K562 (cell line): ENCODE measurements at regions not wholly inside any gene's neighbourhood (a gene's known extent, or its start where the extent isn't known, plus 50 kb on each side); places are given as distances from the start of the nearest gene placed in this dataset.

Source experiments
- ATAC-seq: fragments of 200-7000 bp; cut with Tn5 transposase; 3 replicates; pipeline ENCODE4 v1.9.1; 2020; ENCODE audit warnings: moderate library complexity
- BruUV-seq: library from RNA; stranded (reverse); fragments of 400-500 nt; replicated peaks from 2 replicates; lab custom pipeline; 2021; lab: Mats Ljungman, UMichigan
- CTCF ChIA-PET: fragments of 300-600 bp; formaldehyde crosslinking; extraction: SDS; loops from one replicate; lab custom pipeline; 2021; ENCODE audit warnings: low intra/inter-chr PET ratio; lab: Yijun Ruan, JAX
- POLR2A ChIA-PET: fragments of 300-600, 350-650 bp; sonication (Branson Sonifier 250); formaldehyde crosslinking; extraction: SDS; loops from one replicate; lab custom pipeline; 2021; ENCODE audit warnings: antibody characterized with exemption, inconsistent platforms; lab: Yijun Ruan, JAX
- DNase-seq, 4 experiments: peaks; one replicate each; pipeline versions ENCODE4 v3.0.0 to v3.0.0-alpha.2; 2011 to 2018; ENCODE audit warnings: low spot score in 3 of 4, mixed read lengths in 3 of 4; ENCODE audit errors: extremely low read depth in 1 of 4
- FAIRE-seq: peaks from 2 replicates; lab custom pipeline; 2011; peaks lifted over from hg19 to GRCh38; lab: Jason Lieb, UNC
- H2AFZ ChIP-seq: 2 replicates; pipeline ENCODE4 v1.6.0; 2011; ENCODE audit warnings: low read depth, low read length, control low read depth, inconsistent platforms
- H3K27ac ChIP-seq: fragments of 200-600 bp; 3 replicates; pipeline ENCODE4 v1.8.0; 2011; ENCODE audit warnings: low read depth, mild to moderate bottlenecking, control low read depth, inconsistent platforms, low read length, moderate library complexity, mixed read lengths; ENCODE audit errors: extremely low read depth
- H3K27me3 ChIP-seq, 2 experiments: fragments of 300-600 bp in 1 of 2; 2 replicates in 1 of 2; 3 replicates in 1 of 2; pipeline versions ENCODE4 v1.6.0 to v1.8.0; 2011; ENCODE audit warnings: inconsistent platforms in 2 of 2, low read length in 2 of 2, mild to moderate bottlenecking in 1 of 2, mixed read lengths in 1 of 2, moderate library complexity in 1 of 2; ENCODE audit not compliant: control insufficient read depth in 2 of 2, insufficient read depth in 2 of 2
- H3K36me3 ChIP-seq: fragments of 300-600 bp; 3 replicates; pipeline ENCODE4 v1.8.0; 2011; ENCODE audit warnings: mild to moderate bottlenecking, low read length, inconsistent platforms; ENCODE audit not compliant: control insufficient read depth, insufficient read depth
- H3K4me1 ChIP-seq, 2 experiments: fragments of 200-600 bp in 1 of 2; replicated peaks in 1 of 2; 2 replicates in 1 of 2; 3 replicates in 1 of 2; pipeline versions ENCODE4 v1.5.1 to v1.8.0; 2011; ENCODE audit warnings: inconsistent platforms in 2 of 2, low read length in 2 of 2, mild to moderate bottlenecking in 1 of 2, mixed read lengths in 1 of 2, moderate library complexity in 1 of 2; ENCODE audit not compliant: control insufficient read depth in 2 of 2, insufficient read depth in 2 of 2
- H3K4me2 ChIP-seq: 2 replicates; pipeline ENCODE4 v1.6.1; 2011; ENCODE audit warnings: low read length, control low read depth, inconsistent platforms, mixed read lengths; ENCODE audit not compliant: insufficient read depth
- H3K4me3 ChIP-seq: fragments of 200-600 bp; sonication (generic), shearing (Covaris generic); 2 replicates; pipeline ENCODE4 v1.5.1; 2016; ENCODE audit warnings: control low read depth, inconsistent platforms
- H3K79me2 ChIP-seq: fragments of 200-600 bp; 3 replicates; pipeline ENCODE4 v1.8.0; 2011; ENCODE audit warnings: low read length, inconsistent platforms; ENCODE audit not compliant: control insufficient read depth, insufficient read depth
- H3K9ac ChIP-seq, 2 experiments: 2 replicates each; pipeline versions ENCODE4 v1.6.0 to v1.6.1; 2011; ENCODE audit warnings: low read depth in 2 of 2, low read length in 2 of 2, control low read depth in 1 of 2, inconsistent platforms in 1 of 2, mild to moderate bottlenecking in 1 of 2, mixed read lengths in 1 of 2; ENCODE audit not compliant: insufficient read depth in 1 of 2
- H3K9me1 ChIP-seq: one replicate; pipeline ENCODE4 v1.6.0; 2011; ENCODE audit warnings: inconsistent platforms, mild to moderate bottlenecking, low read length, moderate library complexity; ENCODE audit not compliant: control insufficient read depth, insufficient read depth
- H3K9me3 ChIP-seq: replicated peaks from 2 replicates; pipeline ENCODE4 v1.5.1; 2011; ENCODE audit warnings: low read depth, low read length, inconsistent platforms; ENCODE audit not compliant: control insufficient read depth, insufficient read depth
- H4K20me1 ChIP-seq: replicated peaks from 2 replicates; pipeline ENCODE4 v1.6.1; 2011; ENCODE audit warnings: low read length, inconsistent platforms, mixed read lengths; ENCODE audit not compliant: control insufficient read depth, insufficient read depth
- ASH1L ChIP-seq: fragments of 450-650 bp; IDR thresholded peaks from 2 replicates; pipeline ENCODE4 v1.6.1; 2018; ENCODE audit warnings: borderline replicate concordance, mild to moderate bottlenecking, low read depth; ENCODE audit not compliant: partially characterized antibody
- CEBPG ChIP-seq, 3 experiments: fragments of 200-800 bp in 1 of 3; sonication (Bioruptor generic) in 1 of 3; sonication (generic) in 1 of 3; formaldehyde crosslinking in 1 of 3; IDR thresholded peaks in 2 of 3; conservative IDR thresholded peaks in 1 of 3; 2 replicates each; pipeline versions ENCODE4 v1.6.1 to v1.8.0; 2016 to 2022; ENCODE audit warnings: missing compliant biosample characterization in 2 of 3, missing genetic modification characterization in 2 of 3, mild to moderate bottlenecking in 1 of 3, missing genetic modification reagents in 1 of 3
- FOXO4 ChIP-seq: fragments of 450-650 bp; formaldehyde crosslinking; IDR thresholded peaks from 2 replicates; pipeline ENCODE4 v1.4.0; 2020; ENCODE audit warnings: mild to moderate bottlenecking, moderate library complexity
- PCBP2 ChIP-seq: fragments of 200-400 bp; formaldehyde crosslinking; IDR thresholded peaks from 2 replicates; pipeline ENCODE4 v1.6.1; 2018; ENCODE audit warnings: low read length, low read depth, mild to moderate bottlenecking, moderate library complexity; ENCODE audit not compliant: poor library complexity, severe bottlenecking
- PHTF2 ChIP-seq: fragments of 250-450 bp; sonication (Bioruptor Pico); IDR thresholded peaks from 2 replicates; pipeline ENCODE4 v1.5.0; 2021; ENCODE audit warnings: mild to moderate bottlenecking
- POLR3G ChIP-seq: IDR thresholded peaks from 2 replicates; pipeline ENCODE4 v1.6.1; 2011; ENCODE audit not compliant: insufficient read length, insufficient replicate concordance; ENCODE audit errors: extremely low read depth
- SMARCC2 ChIP-seq: fragments of 450-650 bp; IDR thresholded peaks from 2 replicates; pipeline ENCODE4 v1.6.1; 2017; ENCODE audit warnings: antibody characterized with exemption, moderate library complexity, mild to moderate bottlenecking, low read depth
- TAF15 ChIP-seq: fragments of 200-400 bp; formaldehyde crosslinking; IDR thresholded peaks from 2 replicates; pipeline ENCODE4 v1.6.1; 2017; ENCODE audit warnings: mild to moderate bottlenecking, low read depth, low read length, moderate library complexity
- TAF9B ChIP-seq: fragments of 450-650 bp; IDR thresholded peaks from 2 replicates; pipeline ENCODE4 v1.6.1; 2018; ENCODE audit warnings: mild to moderate bottlenecking; ENCODE audit not compliant: partially characterized antibody
- TCF7 ChIP-seq: sonication (generic); IDR thresholded peaks from 2 replicates; pipeline ENCODE4 v1.6.1; 2016; ENCODE audit warnings: antibody characterized with exemption, borderline replicate concordance
- YY1 ChIP-seq, 3 experiments: IDR thresholded peaks; 2 replicates each; pipeline ENCODE4 v1.6.1; 2011; ENCODE audit warnings: low read length in 2 of 3, mild to moderate bottlenecking in 2 of 3, moderate library complexity in 2 of 3, borderline replicate concordance in 1 of 3, control low read depth in 1 of 3, low read depth in 1 of 3; ENCODE audit not compliant: insufficient read depth in 3 of 3, insufficient replicate concordance in 2 of 3, control insufficient read depth in 1 of 3, insufficient read length in 1 of 3; ENCODE audit errors: extremely low read depth in 1 of 3
- ZNF311 ChIP-seq: fragments of 250-450 bp; sonication (Bioruptor Pico); IDR thresholded peaks from 2 replicates; pipeline ENCODE4 v1.4.0; 2020; ENCODE audit warnings: mild to moderate bottlenecking, moderate library complexity
- WGBS: fragments of 100-300 bp; shearing (Covaris generic); methylation state at CpG from one replicate; pipeline ENCODE4 v1.1.6; 2016; ENCODE audit warnings: low coverage, mixed read lengths; ENCODE audit not compliant: insufficient coverage; ENCODE audit errors: missing lambda C conversion rate; 5-methylcytosine and 5-hydroxymethylcytosine counted together
- in situ Hi-C: fragments of 300-500 bp; cut with MboI; formaldehyde crosslinking; loops from 4 replicates; pipeline ENCODE4 v1.15.0; 2018; ENCODE audit warnings: inconsistent platforms, mixed read lengths
- intact Hi-C: fragments of 100-400 bp; cut with micrococcal nuclease; formaldehyde crosslinking; loops from 2 replicates; pipeline ENCODE4 v1.14.2; 2022
- TF ChIP-seq, protein P1 (sequence below): fragments of 250-450 bp; sonication (Bioruptor Pico); IDR thresholded peaks from 2 replicates; pipeline ENCODE4 v1.9.0; 2021; ENCODE audit warnings: mild to moderate bottlenecking, inconsistent platforms
- TF ChIP-seq, protein P2 (sequence below): fragments of 450-650 bp; IDR thresholded peaks from 2 replicates; pipeline ENCODE4 v1.6.1; 2016; ENCODE audit warnings: missing biosample characterization, missing genetic modification characterization

- 0% methylated on average over 2 of the region's 2 CpGs for WGBS
- no peaks in the 10 kb centered on the region for H3K36me3 ChIP-seq
- no peaks in the 10 kb centered on the region for H3K27me3 ChIP-seq
- no peaks in the 10 kb centered on the region for H3K9me1 ChIP-seq
- no peak overlapping the region for H2AFZ ChIP-seq
- DNase-seq = no peak
- TF ChIP-seq TAF15 = no peak
- TF ChIP-seq, protein P1, sequence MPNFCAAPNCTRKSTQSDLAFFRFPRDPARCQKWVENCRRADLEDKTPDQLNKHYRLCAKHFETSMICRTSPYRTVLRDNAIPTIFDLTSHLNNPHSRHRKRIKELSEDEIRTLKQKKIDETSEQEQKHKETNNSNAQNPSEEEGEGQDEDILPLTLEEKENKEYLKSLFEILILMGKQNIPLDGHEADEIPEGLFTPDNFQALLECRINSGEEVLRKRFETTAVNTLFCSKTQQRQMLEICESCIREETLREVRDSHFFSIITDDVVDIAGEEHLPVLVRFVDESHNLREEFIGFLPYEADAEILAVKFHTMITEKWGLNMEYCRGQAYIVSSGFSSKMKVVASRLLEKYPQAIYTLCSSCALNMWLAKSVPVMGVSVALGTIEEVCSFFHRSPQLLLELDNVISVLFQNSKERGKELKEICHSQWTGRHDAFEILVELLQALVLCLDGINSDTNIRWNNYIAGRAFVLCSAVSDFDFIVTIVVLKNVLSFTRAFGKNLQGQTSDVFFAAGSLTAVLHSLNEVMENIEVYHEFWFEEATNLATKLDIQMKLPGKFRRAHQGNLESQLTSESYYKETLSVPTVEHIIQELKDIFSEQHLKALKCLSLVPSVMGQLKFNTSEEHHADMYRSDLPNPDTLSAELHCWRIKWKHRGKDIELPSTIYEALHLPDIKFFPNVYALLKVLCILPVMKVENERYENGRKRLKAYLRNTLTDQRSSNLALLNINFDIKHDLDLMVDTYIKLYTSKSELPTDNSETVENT (CRISPR knock-in tag) = no peak
- no peak for TF ChIP-seq YY1 (IDR thresholded peaks at IDR 0.05; ENCODE audit: borderline replicate concordance in 1 of 3, control insufficient read depth in 1 of 3, extremely low read depth in 1 of 3, insufficient read depth in 3 of 3, insufficient read length in 1 of 3, insufficient replicate concordance in 2 of 3, low read depth in 1 of 3, low read length in 2 of 3)
- TF ChIP-seq SMARCC2 = no peak
- TF ChIP-seq FOXO4 (CRISPR knock-in tag) = no peak
- TF ChIP-seq PHTF2 (CRISPR knock-in tag) = no peak
- no peak for TF ChIP-seq ASH1L
- TF ChIP-seq TCF7 = no peak
- TF ChIP-seq CEBPG (CRISPR knock-in tag; IDR thresholded peaks at IDR 0.05) = no peak
- no peak for TF ChIP-seq CEBPG (tag; conservative IDR thresholded peaks at IDR 0.05 in 1 of 2, IDR thresholded peaks at IDR 0.05 in 1 of 2)
- no peak for TF ChIP-seq POLR3G
- no peak for TF ChIP-seq PCBP2
- TF ChIP-seq ZNF311 (CRISPR knock-in tag) = no peak
- TF ChIP-seq, protein P2, sequence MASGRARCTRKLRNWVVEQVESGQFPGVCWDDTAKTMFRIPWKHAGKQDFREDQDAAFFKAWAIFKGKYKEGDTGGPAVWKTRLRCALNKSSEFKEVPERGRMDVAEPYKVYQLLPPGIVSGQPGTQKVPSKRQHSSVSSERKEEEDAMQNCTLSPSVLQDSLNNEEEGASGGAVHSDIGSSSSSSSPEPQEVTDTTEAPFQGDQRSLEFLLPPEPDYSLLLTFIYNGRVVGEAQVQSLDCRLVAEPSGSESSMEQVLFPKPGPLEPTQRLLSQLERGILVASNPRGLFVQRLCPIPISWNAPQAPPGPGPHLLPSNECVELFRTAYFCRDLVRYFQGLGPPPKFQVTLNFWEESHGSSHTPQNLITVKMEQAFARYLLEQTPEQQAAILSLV (tag) = no peak
- TF ChIP-seq TAF9B = no peak
- H3K4me2 ChIP-seq = no peak overlapping the region
- in situ Hi-C loops = no loop called here
- H3K79me2 ChIP-seq = no peaks in the 10 kb centered on the region
- ChIA-PET CTCF (no interaction called here), POLR2A (no interaction called here)
- BruUV-seq = no TSS peak
- H4K20me1 ChIP-seq = no peaks in the 10 kb centered on the region
- H3K9ac ChIP-seq = no peak overlapping the region
- no peak overlapping the region for H3K27ac ChIP-seq
- no peak for FAIRE-seq
- no peaks in the 10 kb centered on the region for H3K9me3 ChIP-seq
- H3K4me1 ChIP-seq = no peaks in the 10 kb centered on the region
- intact Hi-C loops = no loop called here
- no peak overlapping the region for H3K4me3 ChIP-seq
- ATAC-seq = no peak
These were observed 1277.7 kb upstream of the CELF4 start for GRCh38 chr18:38843291-38843690.
